ENCODE measurements at regions not wholly inside any gene's neighbourhood (a gene's known extent, or its start where the extent isn't known, plus 50 kb on each side); places are given as distances from the start of the nearest gene placed in this dataset.

DNA sequence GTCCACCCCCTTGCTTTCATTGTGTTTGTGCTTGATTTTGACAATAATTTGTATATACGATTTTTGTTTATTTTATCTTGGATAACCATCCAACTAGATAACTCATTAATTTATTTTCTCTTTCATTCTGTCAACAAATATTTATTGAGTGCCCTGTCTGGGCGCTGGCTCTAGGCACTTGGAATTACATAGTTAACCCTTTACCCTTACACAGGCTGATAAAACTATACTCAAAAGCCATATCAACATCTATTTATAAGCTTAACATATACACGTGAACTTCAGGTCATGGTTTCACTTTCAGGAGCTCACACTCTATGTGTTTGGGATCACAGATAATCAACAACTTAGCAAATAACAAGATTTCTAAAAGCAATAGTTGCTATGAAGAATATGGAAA, 226.3 kb upstream of the PPARGC1A start:
- no peak for DNase-seq (ENCODE audit: low read depth)
- TF ChIP-seq, protein P1, sequence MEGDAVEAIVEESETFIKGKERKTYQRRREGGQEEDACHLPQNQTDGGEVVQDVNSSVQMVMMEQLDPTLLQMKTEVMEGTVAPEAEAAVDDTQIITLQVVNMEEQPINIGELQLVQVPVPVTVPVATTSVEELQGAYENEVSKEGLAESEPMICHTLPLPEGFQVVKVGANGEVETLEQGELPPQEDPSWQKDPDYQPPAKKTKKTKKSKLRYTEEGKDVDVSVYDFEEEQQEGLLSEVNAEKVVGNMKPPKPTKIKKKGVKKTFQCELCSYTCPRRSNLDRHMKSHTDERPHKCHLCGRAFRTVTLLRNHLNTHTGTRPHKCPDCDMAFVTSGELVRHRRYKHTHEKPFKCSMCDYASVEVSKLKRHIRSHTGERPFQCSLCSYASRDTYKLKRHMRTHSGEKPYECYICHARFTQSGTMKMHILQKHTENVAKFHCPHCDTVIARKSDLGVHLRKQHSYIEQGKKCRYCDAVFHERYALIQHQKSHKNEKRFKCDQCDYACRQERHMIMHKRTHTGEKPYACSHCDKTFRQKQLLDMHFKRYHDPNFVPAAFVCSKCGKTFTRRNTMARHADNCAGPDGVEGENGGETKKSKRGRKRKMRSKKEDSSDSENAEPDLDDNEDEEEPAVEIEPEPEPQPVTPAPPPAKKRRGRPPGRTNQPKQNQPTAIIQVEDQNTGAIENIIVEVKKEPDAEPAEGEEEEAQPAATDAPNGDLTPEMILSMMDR (IDR thresholded peaks at IDR 0.05; ENCODE audit: low read depth, low read length, missing control alignments): no peak
- no peak overlapping the region for H3K4me3 ChIP-seq (ENCODE audit: low read depth, low read length)
- in situ Hi-C loops (cut with HindIII; ENCODE audit: low sequenced_read_pairs): no loop called here

DNA sequence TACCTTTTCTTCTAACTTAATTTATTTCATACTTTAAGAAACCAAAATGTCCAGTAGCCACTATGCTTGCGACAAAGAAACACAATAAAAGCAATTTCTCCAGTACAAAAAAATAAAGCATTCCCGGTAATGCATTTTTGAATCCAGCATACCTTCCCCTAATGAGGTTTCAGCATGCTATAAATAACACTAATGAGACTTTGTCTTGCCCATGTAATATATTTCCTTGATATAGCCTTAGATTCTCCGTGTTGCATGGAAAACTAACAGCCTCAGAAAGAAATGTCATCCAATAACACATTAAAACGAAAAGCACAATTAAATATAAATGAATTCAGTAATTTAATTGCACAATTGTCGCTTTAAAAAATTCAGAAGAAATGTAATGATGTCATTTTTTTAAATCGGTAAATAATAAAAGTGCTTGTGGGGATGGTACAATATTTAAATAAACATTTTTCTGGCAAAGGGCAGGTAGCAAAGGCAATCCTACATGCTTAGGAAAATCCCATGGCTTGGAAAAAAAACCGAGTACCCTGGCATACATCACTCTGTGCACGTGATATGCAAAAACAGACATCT, 225.2 kb upstream of the PPARGC1A start:
- H3K4me3 ChIP-seq (ENCODE audit: low read depth, low read length): no peak overlapping the region
- no peak for DNase-seq (ENCODE audit: low read depth)
- TF ChIP-seq, protein P1 (IDR thresholded peaks at IDR 0.05; ENCODE audit: low read depth, low read length, missing control alignments): no peak
- in situ Hi-C loops (cut with HindIII; ENCODE audit: low sequenced_read_pairs): no loop called here

DNA sequence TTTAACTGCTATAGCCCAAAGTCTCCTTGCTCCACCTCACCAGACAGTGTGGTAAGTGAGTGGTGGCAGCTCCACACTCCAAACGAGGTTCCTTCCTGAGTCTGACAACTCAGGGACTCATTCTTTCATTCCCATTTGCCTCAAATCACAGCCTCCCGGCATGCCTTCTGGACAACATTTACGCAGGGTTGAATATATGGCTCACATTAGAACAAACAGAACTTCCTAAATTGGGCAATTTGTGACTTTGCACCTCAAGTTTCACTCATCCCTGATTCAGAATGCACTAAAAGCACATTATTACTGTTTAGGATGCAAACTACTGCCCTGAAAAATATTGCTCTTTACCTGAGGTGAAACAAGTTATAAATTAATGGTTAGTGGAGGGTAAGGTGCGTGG, 224.6 kb upstream of the PPARGC1A start:
- DNase-seq (ENCODE audit: low read depth): no peak
- in situ Hi-C loops (cut with HindIII; ENCODE audit: low sequenced_read_pairs): no loop called here
- TF ChIP-seq, protein P1 (IDR thresholded peaks at IDR 0.05; ENCODE audit: low read depth, low read length, missing control alignments): no peak
- H3K4me3 ChIP-seq (ENCODE audit: low read depth, low read length): no peak overlapping the region

DNA sequence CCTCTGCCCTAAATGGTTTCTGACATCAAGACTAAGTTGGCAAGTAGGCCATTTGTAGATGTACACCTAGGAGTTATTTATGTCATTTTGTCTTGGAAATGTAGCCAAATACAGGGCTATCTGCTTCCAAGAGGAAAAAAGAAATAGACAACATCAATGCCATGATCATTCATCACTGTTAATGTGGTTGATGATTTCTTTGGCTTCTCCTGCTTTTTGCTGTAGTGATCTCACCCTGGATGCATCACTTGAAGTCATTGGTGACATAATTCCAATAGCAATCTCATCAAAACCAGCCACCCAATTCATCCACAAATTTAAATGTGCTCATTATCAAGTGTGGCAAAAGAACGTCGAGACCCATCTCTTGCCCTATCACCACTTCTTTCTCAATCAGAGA, 222.6 kb upstream of the PPARGC1A start:
- no peak overlapping the region for H3K4me3 ChIP-seq (ENCODE audit: low read depth, low read length)
- DNase-seq (ENCODE audit: low read depth): no peak
- in situ Hi-C loops (cut with HindIII; ENCODE audit: low sequenced_read_pairs): no loop called here
- TF ChIP-seq, protein P1 (IDR thresholded peaks at IDR 0.05; ENCODE audit: low read depth, low read length, missing control alignments): no peak

DNA sequence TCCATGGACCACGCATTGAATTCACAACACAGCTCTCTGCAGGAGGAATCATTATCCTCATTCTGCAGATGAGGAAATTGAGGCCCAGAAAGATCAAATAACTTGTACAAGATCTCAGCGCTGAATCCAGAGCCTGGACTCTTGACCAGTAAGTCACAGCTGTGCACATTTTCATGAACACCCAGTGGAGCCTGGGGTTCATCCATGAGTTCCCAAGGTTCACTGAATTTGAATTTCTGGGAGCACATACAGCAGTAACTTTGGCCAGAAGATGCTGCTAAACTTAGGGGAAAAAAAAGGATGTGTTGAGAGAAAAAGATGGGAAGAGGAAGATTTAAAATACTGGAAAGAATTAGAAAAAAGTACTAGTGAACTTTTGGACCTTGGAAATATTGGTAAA, 218.7 kb upstream of the PPARGC1A start:
- TF ChIP-seq, protein P1 (IDR thresholded peaks at IDR 0.05; ENCODE audit: low read depth, low read length, missing control alignments): no peak
- no peak for DNase-seq (ENCODE audit: low read depth)
- H3K4me3 ChIP-seq (ENCODE audit: low read depth, low read length): no peak overlapping the region
- in situ Hi-C loops (cut with HindIII; ENCODE audit: low sequenced_read_pairs): no loop called here

DNA sequence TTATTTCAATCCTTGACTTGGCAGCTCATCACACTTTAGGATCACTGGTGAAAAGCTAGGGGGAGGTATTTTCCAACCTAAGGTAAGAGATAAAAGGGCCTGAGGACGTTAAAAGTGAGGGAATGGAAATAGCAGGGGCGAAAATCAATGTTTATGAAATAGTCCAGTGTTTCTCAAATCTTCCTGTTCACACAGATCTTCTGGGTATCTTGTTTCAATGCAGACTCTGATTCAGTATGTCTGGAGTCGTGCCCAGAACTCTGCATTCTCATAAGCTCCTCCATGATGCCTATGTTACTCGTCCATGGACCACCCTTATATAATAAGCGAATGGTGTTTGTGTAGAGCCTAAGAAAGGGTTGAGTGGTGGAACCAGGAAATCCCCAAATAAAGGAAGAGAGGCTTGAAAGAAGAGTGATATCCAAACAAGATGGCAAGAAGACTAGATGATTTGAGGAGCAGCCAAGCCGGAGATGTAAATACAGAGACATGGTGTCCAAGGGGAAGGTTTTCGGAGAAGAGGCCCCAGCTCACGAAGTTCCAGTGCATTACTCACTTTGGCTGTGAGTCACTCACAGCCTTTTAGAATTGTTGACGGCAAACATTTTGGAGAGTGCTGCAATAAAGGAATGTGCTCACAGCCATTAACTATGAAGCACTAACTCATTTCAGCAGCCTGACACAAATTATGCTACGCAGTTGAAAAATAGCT, 215.6 kb upstream of the PPARGC1A start:
- TF ChIP-seq, protein P1 (IDR thresholded peaks at IDR 0.05; ENCODE audit: low read depth, low read length, missing control alignments): no peak
- in situ Hi-C loops (cut with HindIII; ENCODE audit: low sequenced_read_pairs): no loop called here
- no peak overlapping the region for H3K4me3 ChIP-seq (ENCODE audit: low read depth, low read length)
- DNase-seq (ENCODE audit: low read depth): peak; percentile 75
